Neural cell (in vitro differentiated cells): ENCODE measurements at regions not wholly inside any gene's neighbourhood (a gene's known extent, or its start where the extent isn't known, plus 50 kb on each side); places are given as distances from the start of the nearest gene placed in this dataset.

Experiments used
- H2AFZ ChIP-seq: fragments of 200-600, 300-800 bp; sonication (generic), shearing (Covaris generic); 2 replicates; pipeline ENCODE4 v1.6.0; 2014; ENCODE audit warnings: low read depth, mild to moderate bottlenecking, antibody characterized with exemption, low read length, moderate library complexity
- H3F3A ChIP-seq: fragments of 200-600 bp; shearing (Covaris generic); 2 replicates; pipeline ENCODE4 v1.6.1; 2016; ENCODE audit warnings: mild to moderate bottlenecking, moderate library complexity, mixed read lengths, antibody characterized with exemption, low read length; ENCODE audit not compliant: insufficient read depth, poor library complexity, severe bottlenecking
- H3K27ac ChIP-seq: fragments of 200-600, 300-800 bp; sonication (generic), shearing (Covaris generic); 2 replicates; pipeline ENCODE4 v1.5.1; 2014; ENCODE audit warnings: mild to moderate bottlenecking, low read length, moderate library complexity
- H3K27me3 ChIP-seq: fragments of 300-800, 200-600 bp; sonication (generic), shearing (Covaris generic); 2 replicates; pipeline ENCODE4 v1.6.0; 2014; ENCODE audit warnings: mild to moderate bottlenecking, low read depth, low read length, moderate library complexity; ENCODE audit not compliant: insufficient read depth
- H3K36me3 ChIP-seq: fragments of 300-800, 200-600 bp; sonication (generic), shearing (Covaris generic); 2 replicates; pipeline ENCODE4 v1.5.1; 2014; ENCODE audit warnings: mild to moderate bottlenecking, antibody characterized with exemption, low read length, moderate library complexity; ENCODE audit not compliant: insufficient read depth
- H3K4me2 ChIP-seq: fragments of 300-800, 200-600 bp; sonication (generic), shearing (Covaris generic); 2 replicates; pipeline ENCODE4 v1.6.0; 2014; ENCODE audit warnings: mild to moderate bottlenecking, low read length
- H3K4me3 ChIP-seq: fragments of 300-800, 200-600 bp; sonication (generic), shearing (Covaris generic); 2 replicates; pipeline ENCODE4 v1.5.1; 2014; ENCODE audit warnings: mild to moderate bottlenecking, low read length, moderate library complexity
- H3K79me2 ChIP-seq: fragments of 200-600 bp; shearing (Covaris generic); replicated peaks from 2 replicates; pipeline ENCODE4 v1.6.0; 2014; ENCODE audit warnings: mild to moderate bottlenecking, low read length, moderate library complexity; ENCODE audit not compliant: insufficient read depth
- H3K9ac ChIP-seq: fragments of 300-800, 200-600 bp; sonication (generic), shearing (Covaris generic); 2 replicates; pipeline ENCODE4 v1.6.1; 2016; ENCODE audit warnings: mild to moderate bottlenecking, low read length, mixed read lengths
- H3K9me2 ChIP-seq: fragments of 200-600 bp; shearing (Covaris generic); 2 replicates; pipeline ENCODE4 v1.6.1; 2016; ENCODE audit warnings: mild to moderate bottlenecking, low read length, mixed read lengths; ENCODE audit not compliant: insufficient read depth
- H3K9me3 ChIP-seq: fragments of 200-600, 300-800 bp; sonication (generic), shearing (Covaris generic); 2 replicates; pipeline ENCODE4 v1.6.1; 2016; ENCODE audit warnings: mild to moderate bottlenecking, mixed run types, low read length, moderate library complexity, mixed read lengths
- H4K20me1 ChIP-seq: fragments of 200-600 bp; shearing (Covaris generic); 2 replicates; pipeline ENCODE4 v1.6.1; 2016; ENCODE audit warnings: mild to moderate bottlenecking, mixed run types; ENCODE audit not compliant: insufficient read depth
- CTCF ChIP-seq: fragments of 450-650 bp; IDR thresholded peaks from 2 replicates; pipeline ENCODE4 v1.5.1; 2014; ENCODE audit warnings: antibody characterized with exemption, mild to moderate bottlenecking, moderate library complexity; ENCODE audit not compliant: poor library complexity, severe bottlenecking
- EP300 ChIP-seq: fragments of 450-650 bp; conservative IDR thresholded peaks from 2 replicates; pipeline ENCODE4 v1.6.1; 2014; ENCODE audit warnings: antibody characterized with exemption, mild to moderate bottlenecking, moderate library complexity; ENCODE audit not compliant: poor library complexity, severe bottlenecking
- EZH2 ChIP-seq: fragments of 200-600, 300-800 bp; shearing (Covaris generic), sonication (generic); IDR thresholded peaks from 2 replicates; pipeline ENCODE4 v1.6.1; 2014; ENCODE audit warnings: antibody characterized with exemption, low read length, borderline replicate concordance, mild to moderate bottlenecking; ENCODE audit not compliant: insufficient read depth, poor library complexity, severe bottlenecking
- MXI1 ChIP-seq: fragments of 450-650 bp; conservative IDR thresholded peaks from 2 replicates; pipeline ENCODE4 v1.6.1; 2014; ENCODE audit warnings: antibody characterized with exemption, mild to moderate bottlenecking; ENCODE audit not compliant: poor library complexity, severe bottlenecking
- POLR2AphosphoS5 ChIP-seq: IDR thresholded peaks from 2 replicates; pipeline ENCODE4 v1.6.1; 2012
- RAD21 ChIP-seq: fragments of 450-650 bp; conservative IDR thresholded peaks from 2 replicates; pipeline ENCODE4 v1.6.1; 2014; ENCODE audit warnings: antibody characterized with exemption, mild to moderate bottlenecking, moderate library complexity
- REST ChIP-seq: IDR thresholded peaks from 2 replicates; pipeline ENCODE4 v1.6.1; 2012; ENCODE audit warnings: borderline replicate concordance
- SMC3 ChIP-seq: fragments of 450-650 bp; conservative IDR thresholded peaks from 2 replicates; pipeline ENCODE4 v1.6.1; 2014; ENCODE audit warnings: antibody characterized with exemption, mild to moderate bottlenecking, moderate library complexity; ENCODE audit not compliant: poor library complexity
- TAF1 ChIP-seq: IDR thresholded peaks from 2 replicates; pipeline ENCODE4 v1.6.1; 2012; ENCODE audit warnings: low read depth

GRCh38 chr9:3059781-3060468 lies 216.0 kb upstream of the PUM3 start:
- Histone ChIP-seq H3K9me3 (no peaks in the 10 kb centered on the region), H3K4me2 (no peak overlapping the region), H3K4me3 (no peak overlapping the region), H3K9me2 (no peaks in the 10 kb centered on the region), H3K27ac (no peak overlapping the region), H3F3A (no peaks in the 10 kb centered on the region), H2AFZ (no peak overlapping the region), H3K9ac (no peak overlapping the region), H3K36me3 (no peaks in the 10 kb centered on the region), H3K27me3 (no peaks in the 10 kb centered on the region), H3K79me2 (no peaks in the 10 kb centered on the region), H4K20me1 (no peaks in the 10 kb centered on the region)
- no peak for TF ChIP-seq RAD21
- TF ChIP-seq POLR2AphosphoS5, result no peak
- TF ChIP-seq REST, result no peak
- no peak for TF ChIP-seq MXI1

GRCh38 chr9:3058409-3058808 lies 214.5 kb upstream of the PUM3 start:
- no peaks in the 10 kb centered on the region for H3K79me2 ChIP-seq

More at GRCh38 chr9:3058409-3058808, 214.5 kb upstream of the PUM3 start:
- Histone ChIP-seq H3K9ac (no peak overlapping the region), H3K27me3 (no peaks in the 10 kb centered on the region), H3K4me3 (no peak overlapping the region), H3K27ac (no peak overlapping the region), H3K36me3 (no peaks in the 10 kb centered on the region), H3F3A (no peaks in the 10 kb centered on the region), H3K9me3 (no peaks in the 10 kb centered on the region), H2AFZ (no peak overlapping the region), H3K4me2 (no peak overlapping the region), H4K20me1 (no peaks in the 10 kb centered on the region), H3K9me2 (no peaks in the 10 kb centered on the region)
- no peak for TF ChIP-seq CTCF
- TF ChIP-seq MXI1, result no peak
- no peak for TF ChIP-seq SMC3
- no peak for TF ChIP-seq EP300
- no peak for TF ChIP-seq EZH2
- no peak for TF ChIP-seq RAD21
- TF ChIP-seq TAF1, result no peak
- TF ChIP-seq POLR2AphosphoS5, result no peak
